Right lobe of liver (tissue), 4 donors: ENCODE measurements at regions not wholly inside any gene's neighbourhood (a gene's known extent, or its start where the extent isn't known, plus 50 kb on each side); places are given as distances from the start of the nearest gene placed in this dataset.

Experiments
- POLR2A ChIP-seq: fragments of 450-650 bp; IDR thresholded peaks from one replicate; pipeline ENCODE4 v1.6.1; 2017; ENCODE audit warnings: antibody characterized with exemption, mild to moderate bottlenecking
- TF ChIP-seq, protein P1 (sequence below), 4 donors: fragments of 200-600 bp in 3 of 4; fragments of 450-650 bp in 1 of 4; IDR thresholded peaks; one replicate each; pipeline versions ENCODE4 v1.5.1 to v1.8.0; 2016 to 2022; ENCODE audit warnings: antibody characterized with exemption in 4 of 4, mild to moderate bottlenecking in 2 of 4
- donor health status: DM: no; HTN: no; CAD: no.
- donor health status: DM: no; HTN: no; CAD: no.
- donor health status: DM: no; HTN: yes; CAD: no.

DNA sequence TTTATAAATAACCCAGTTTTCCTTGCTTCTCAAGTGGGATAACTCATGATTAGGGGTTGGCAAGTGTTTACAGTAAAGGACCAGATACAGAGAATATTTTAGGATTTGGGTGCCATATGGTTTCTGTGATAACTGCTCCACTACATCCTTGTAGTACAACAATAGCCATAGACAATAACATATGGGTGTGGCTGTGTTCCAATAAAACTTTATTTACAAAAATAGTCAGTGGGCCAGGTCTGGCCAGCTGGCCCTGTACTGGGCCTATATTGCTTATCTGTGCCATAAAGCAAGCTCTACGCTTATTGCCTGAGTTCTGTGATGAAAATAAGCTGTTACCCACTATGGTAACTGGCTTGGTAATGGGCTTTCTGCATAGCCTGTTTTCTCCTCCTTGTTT, 386.5 kb upstream of the RBFOX1 start:
- no peak for TF ChIP-seq POLR2A
- TF ChIP-seq, protein P1, sequence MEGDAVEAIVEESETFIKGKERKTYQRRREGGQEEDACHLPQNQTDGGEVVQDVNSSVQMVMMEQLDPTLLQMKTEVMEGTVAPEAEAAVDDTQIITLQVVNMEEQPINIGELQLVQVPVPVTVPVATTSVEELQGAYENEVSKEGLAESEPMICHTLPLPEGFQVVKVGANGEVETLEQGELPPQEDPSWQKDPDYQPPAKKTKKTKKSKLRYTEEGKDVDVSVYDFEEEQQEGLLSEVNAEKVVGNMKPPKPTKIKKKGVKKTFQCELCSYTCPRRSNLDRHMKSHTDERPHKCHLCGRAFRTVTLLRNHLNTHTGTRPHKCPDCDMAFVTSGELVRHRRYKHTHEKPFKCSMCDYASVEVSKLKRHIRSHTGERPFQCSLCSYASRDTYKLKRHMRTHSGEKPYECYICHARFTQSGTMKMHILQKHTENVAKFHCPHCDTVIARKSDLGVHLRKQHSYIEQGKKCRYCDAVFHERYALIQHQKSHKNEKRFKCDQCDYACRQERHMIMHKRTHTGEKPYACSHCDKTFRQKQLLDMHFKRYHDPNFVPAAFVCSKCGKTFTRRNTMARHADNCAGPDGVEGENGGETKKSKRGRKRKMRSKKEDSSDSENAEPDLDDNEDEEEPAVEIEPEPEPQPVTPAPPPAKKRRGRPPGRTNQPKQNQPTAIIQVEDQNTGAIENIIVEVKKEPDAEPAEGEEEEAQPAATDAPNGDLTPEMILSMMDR (IDR thresholded peaks at IDR 0.05): no peak
